ENCODE measurements at regions not wholly inside any gene's neighbourhood (a gene's known extent, or its start where the extent isn't known, plus 50 kb on each side); places are given as distances from the start of the nearest gene placed in this dataset.

- TF ChIP-seq, protein P1, sequence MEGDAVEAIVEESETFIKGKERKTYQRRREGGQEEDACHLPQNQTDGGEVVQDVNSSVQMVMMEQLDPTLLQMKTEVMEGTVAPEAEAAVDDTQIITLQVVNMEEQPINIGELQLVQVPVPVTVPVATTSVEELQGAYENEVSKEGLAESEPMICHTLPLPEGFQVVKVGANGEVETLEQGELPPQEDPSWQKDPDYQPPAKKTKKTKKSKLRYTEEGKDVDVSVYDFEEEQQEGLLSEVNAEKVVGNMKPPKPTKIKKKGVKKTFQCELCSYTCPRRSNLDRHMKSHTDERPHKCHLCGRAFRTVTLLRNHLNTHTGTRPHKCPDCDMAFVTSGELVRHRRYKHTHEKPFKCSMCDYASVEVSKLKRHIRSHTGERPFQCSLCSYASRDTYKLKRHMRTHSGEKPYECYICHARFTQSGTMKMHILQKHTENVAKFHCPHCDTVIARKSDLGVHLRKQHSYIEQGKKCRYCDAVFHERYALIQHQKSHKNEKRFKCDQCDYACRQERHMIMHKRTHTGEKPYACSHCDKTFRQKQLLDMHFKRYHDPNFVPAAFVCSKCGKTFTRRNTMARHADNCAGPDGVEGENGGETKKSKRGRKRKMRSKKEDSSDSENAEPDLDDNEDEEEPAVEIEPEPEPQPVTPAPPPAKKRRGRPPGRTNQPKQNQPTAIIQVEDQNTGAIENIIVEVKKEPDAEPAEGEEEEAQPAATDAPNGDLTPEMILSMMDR (IDR thresholded peaks at IDR 0.05; ENCODE audit: low read length), result no peak
- TF ChIP-seq EZH2 (optimal IDR thresholded peaks at IDR 0.05; ENCODE audit: low read depth, low read length) (no peak), EZH2phosphoT487 (IDR thresholded peaks at IDR 0.05; ENCODE audit: low read length) (no peak)
Observed at GRCh38 chr10:105473170-105473569, 832.1 kb downstream of the SORCS3 start.

Measured in MM.1S (cell line).